OCI-LY7 (cell line): ENCODE measurements at regions not wholly inside any gene's neighbourhood (a gene's known extent, or its start where the extent isn't known, plus 50 kb on each side); places are given as distances from the start of the nearest gene placed in this dataset.

Source experiments
- BruUV-seq: library from RNA; stranded (reverse); fragments of 400-500 nt; replicated peaks from 2 replicates; lab custom pipeline; 2021; lab: Mats Ljungman, UMichigan
- CTCF ChIA-PET: fragments of 300-600 bp; sonication (Branson Sonifier 250); formaldehyde crosslinking; loops from one replicate; lab custom pipeline; 2022; ENCODE audit warnings: antibody characterized with exemption; ENCODE audit not compliant: unreplicated experiment; lab: Charles Lee
- POLR2A ChIA-PET: fragments of 300-600 bp; sonication (Branson Sonifier 250); formaldehyde crosslinking; loops from one replicate; lab custom pipeline; 2022; ENCODE audit warnings: antibody characterized with exemption; lab: Charles Lee
- DNase-seq: peaks from one replicate; pipeline ENCODE4 v3.0.0-alpha.2; 2015; ENCODE audit warnings: low spot score
- H2AFZ ChIP-seq: fragments of 200-600 bp; sonication (generic), shearing (Covaris generic); 2 replicates; pipeline ENCODE4 v1.6.1; 2014; ENCODE audit warnings: mild to moderate bottlenecking, antibody characterized with exemption, low read length, moderate library complexity
- H3K27ac ChIP-seq: fragments of 200-600 bp; sonication (generic); 2 replicates; pipeline ENCODE4 v1.5.1; 2014; ENCODE audit warnings: mixed run types, low read depth, mild to moderate bottlenecking, moderate library complexity, low read length, inconsistent platforms; ENCODE audit not compliant: poor library complexity, severe bottlenecking
- H3K36me3 ChIP-seq: fragments of 200-600 bp; sonication (generic); 2 replicates; pipeline ENCODE4 v1.6.1; 2014; ENCODE audit warnings: mild to moderate bottlenecking, antibody characterized with exemption, low read length, moderate library complexity, mixed read lengths; ENCODE audit not compliant: insufficient read depth
- H3K4me1 ChIP-seq: fragments of 200-600 bp; sonication (generic); 2 replicates; pipeline ENCODE4 v1.5.1; 2014; ENCODE audit warnings: mild to moderate bottlenecking, low read length; ENCODE audit not compliant: insufficient read depth, poor library complexity, severe bottlenecking
- H3K4me2 ChIP-seq: fragments of 200-600 bp; sonication (generic); 2 replicates; pipeline ENCODE4 v1.6.1; 2014; ENCODE audit warnings: mild to moderate bottlenecking, low read length
- H3K4me3 ChIP-seq: fragments of 200-600 bp; sonication (generic); 2 replicates; pipeline ENCODE4 v1.5.1; 2014; ENCODE audit warnings: mild to moderate bottlenecking, low read depth, low read length; ENCODE audit not compliant: poor library complexity, severe bottlenecking
- H3K79me2 ChIP-seq: fragments of 200-600 bp; sonication (generic); 2 replicates; pipeline ENCODE4 v1.6.1; 2016; ENCODE audit warnings: low read depth, mild to moderate bottlenecking, low read length, moderate library complexity, mixed read lengths; ENCODE audit not compliant: insufficient read depth
- H3K9me2 ChIP-seq: fragments of 200-600 bp; sonication (generic); 2 replicates; pipeline ENCODE4 v1.6.1; 2016; ENCODE audit warnings: mild to moderate bottlenecking, low read length, mixed read lengths; ENCODE audit not compliant: insufficient read depth
- H3K9me3 ChIP-seq: fragments of 200-600 bp; sonication (generic); 2 replicates; pipeline ENCODE4 v1.6.1; 2014; ENCODE audit warnings: mild to moderate bottlenecking, mixed run types, low read length, mixed read lengths
- H4K20me1 ChIP-seq: fragments of 200-600 bp; sonication (generic); 2 replicates; pipeline ENCODE4 v1.6.1; 2014; ENCODE audit warnings: mild to moderate bottlenecking, antibody characterized with exemption, low read length, moderate library complexity, mixed read lengths; ENCODE audit not compliant: insufficient read depth
- EZH2phosphoT487 ChIP-seq: fragments of 200-600 bp; sonication (generic); IDR thresholded peaks from 2 replicates; pipeline ENCODE4 v1.6.1; 2018; ENCODE audit warnings: low read depth, borderline replicate concordance, mild to moderate bottlenecking, mixed run types, antibody characterized with exemption, low read length, moderate library complexity, mixed read lengths
- intact Hi-C: fragments of 100-400 bp; cut with micrococcal nuclease; formaldehyde crosslinking; loops from one replicate; pipeline ENCODE4 v1.10.0; 2022; ENCODE audit not compliant: unreplicated experiment
- TF ChIP-seq, protein P1 (sequence below): fragments of 200-600 bp; sonication (generic); conservative IDR thresholded peaks from 2 replicates; pipeline ENCODE4 v1.5.1; 2014; ENCODE audit warnings: mild to moderate bottlenecking, antibody characterized with exemption, low read length, moderate library complexity, mixed read lengths

- ChIA-PET CTCF (no interaction called here), POLR2A (no interaction called here)
- H3K4me2 ChIP-seq, result no peak overlapping the region
- no peak overlapping the region for H2AFZ ChIP-seq
- no peaks in the 10 kb centered on the region for H3K36me3 ChIP-seq
- no TSS peak for BruUV-seq
- no peaks in the 10 kb centered on the region for H3K4me1 ChIP-seq
- H3K79me2 ChIP-seq, result no peaks in the 10 kb centered on the region
- no peak overlapping the region for H3K27ac ChIP-seq
- DNase-seq, result no peak
- TF ChIP-seq, protein P1, sequence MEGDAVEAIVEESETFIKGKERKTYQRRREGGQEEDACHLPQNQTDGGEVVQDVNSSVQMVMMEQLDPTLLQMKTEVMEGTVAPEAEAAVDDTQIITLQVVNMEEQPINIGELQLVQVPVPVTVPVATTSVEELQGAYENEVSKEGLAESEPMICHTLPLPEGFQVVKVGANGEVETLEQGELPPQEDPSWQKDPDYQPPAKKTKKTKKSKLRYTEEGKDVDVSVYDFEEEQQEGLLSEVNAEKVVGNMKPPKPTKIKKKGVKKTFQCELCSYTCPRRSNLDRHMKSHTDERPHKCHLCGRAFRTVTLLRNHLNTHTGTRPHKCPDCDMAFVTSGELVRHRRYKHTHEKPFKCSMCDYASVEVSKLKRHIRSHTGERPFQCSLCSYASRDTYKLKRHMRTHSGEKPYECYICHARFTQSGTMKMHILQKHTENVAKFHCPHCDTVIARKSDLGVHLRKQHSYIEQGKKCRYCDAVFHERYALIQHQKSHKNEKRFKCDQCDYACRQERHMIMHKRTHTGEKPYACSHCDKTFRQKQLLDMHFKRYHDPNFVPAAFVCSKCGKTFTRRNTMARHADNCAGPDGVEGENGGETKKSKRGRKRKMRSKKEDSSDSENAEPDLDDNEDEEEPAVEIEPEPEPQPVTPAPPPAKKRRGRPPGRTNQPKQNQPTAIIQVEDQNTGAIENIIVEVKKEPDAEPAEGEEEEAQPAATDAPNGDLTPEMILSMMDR, result no peak
- TF ChIP-seq EZH2phosphoT487, result no peak
- no peaks in the 10 kb centered on the region for H3K9me2 ChIP-seq
- no peaks in the 10 kb centered on the region for H3K9me3 ChIP-seq
- no peaks in the 10 kb centered on the region for H4K20me1 ChIP-seq
- H3K4me3 ChIP-seq, result no peak overlapping the region
- intact Hi-C loops, result no loop called here
Measured at GRCh38 chr5:3031733-3032378, 280.4 kb upstream of the IRX2 start.

GRCh38 chr5:3030511-3031165 is 279.2 kb upstream of the IRX2 start:
- Histone ChIP-seq H3K36me3 (no peaks in the 10 kb centered on the region), H3K4me1 (no peaks in the 10 kb centered on the region), H3K4me3 (no peak overlapping the region), H3K27ac (no peak overlapping the region), H3K9me3 (no peaks in the 10 kb centered on the region), H2AFZ (no peak overlapping the region), H3K9me2 (no peaks in the 10 kb centered on the region), H3K79me2 (no peaks in the 10 kb centered on the region), H4K20me1 (no peaks in the 10 kb centered on the region), H3K4me2 (no peak overlapping the region)
- no peak for DNase-seq
- no peak for TF ChIP-seq EZH2phosphoT487
- TF ChIP-seq, protein P1, result no peak
- ChIA-PET POLR2A (no interaction called here), CTCF (no interaction called here)
- intact Hi-C loops, result no loop called here
- BruUV-seq, result no TSS peak

- no peaks in the 10 kb centered on the region for H3K79me2 ChIP-seq
- H2AFZ ChIP-seq, result no peak overlapping the region
- H3K36me3 ChIP-seq, result no peaks in the 10 kb centered on the region
- ChIA-PET POLR2A (no interaction called here), CTCF (no interaction called here)
- no peaks in the 10 kb centered on the region for H3K9me2 ChIP-seq
- intact Hi-C loops, result no loop called here
- no TSS peak for BruUV-seq
- no peak overlapping the region for H3K4me2 ChIP-seq
- H4K20me1 ChIP-seq, result no peaks in the 10 kb centered on the region
- H3K4me1 ChIP-seq, result no peaks in the 10 kb centered on the region
- TF ChIP-seq EZH2phosphoT487, result no peak
- TF ChIP-seq, protein P1, result no peak
- no peak overlapping the region for H3K27ac ChIP-seq
- no peaks in the 10 kb centered on the region for H3K9me3 ChIP-seq
- no peak overlapping the region for H3K4me3 ChIP-seq
- no peak for DNase-seq
Measured at GRCh38 chr5:3029396-3029795, 277.9 kb upstream of the IRX2 start.
